GM12872 (cell line): ENCODE measurements at regions not wholly inside any gene's neighbourhood (a gene's known extent, or its start where the extent isn't known, plus 50 kb on each side); places are given as distances from the start of the nearest gene placed in this dataset.

Experiments used
- TF ChIP-seq, protein P1 (sequence below): IDR thresholded peaks from 3 replicates; pipeline ENCODE4 v1.5.1; 2011; ENCODE audit warnings: low read depth, mild to moderate bottlenecking, low read length, moderate library complexity; ENCODE audit not compliant: insufficient read depth

DNA sequence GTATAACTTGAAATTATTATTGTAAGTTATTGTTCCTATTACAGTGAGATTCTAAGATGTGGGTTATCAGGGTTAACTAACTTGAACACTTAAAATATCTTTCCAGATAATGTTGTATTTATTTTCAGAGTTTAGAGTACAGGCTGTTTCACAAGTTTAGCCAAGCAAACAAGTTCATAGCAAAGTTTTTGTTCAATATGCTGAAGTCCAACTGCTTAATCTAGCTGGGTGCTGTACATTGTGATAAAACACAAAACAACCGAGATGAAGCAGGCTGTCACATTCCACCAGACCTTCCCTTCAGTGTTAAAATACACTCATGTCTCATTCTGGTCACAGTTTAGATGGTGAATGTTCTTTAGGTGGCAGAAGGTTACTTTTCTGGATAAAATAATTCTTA lies 148.0 kb upstream of the PCDH20 start:
- TF ChIP-seq, protein P1, sequence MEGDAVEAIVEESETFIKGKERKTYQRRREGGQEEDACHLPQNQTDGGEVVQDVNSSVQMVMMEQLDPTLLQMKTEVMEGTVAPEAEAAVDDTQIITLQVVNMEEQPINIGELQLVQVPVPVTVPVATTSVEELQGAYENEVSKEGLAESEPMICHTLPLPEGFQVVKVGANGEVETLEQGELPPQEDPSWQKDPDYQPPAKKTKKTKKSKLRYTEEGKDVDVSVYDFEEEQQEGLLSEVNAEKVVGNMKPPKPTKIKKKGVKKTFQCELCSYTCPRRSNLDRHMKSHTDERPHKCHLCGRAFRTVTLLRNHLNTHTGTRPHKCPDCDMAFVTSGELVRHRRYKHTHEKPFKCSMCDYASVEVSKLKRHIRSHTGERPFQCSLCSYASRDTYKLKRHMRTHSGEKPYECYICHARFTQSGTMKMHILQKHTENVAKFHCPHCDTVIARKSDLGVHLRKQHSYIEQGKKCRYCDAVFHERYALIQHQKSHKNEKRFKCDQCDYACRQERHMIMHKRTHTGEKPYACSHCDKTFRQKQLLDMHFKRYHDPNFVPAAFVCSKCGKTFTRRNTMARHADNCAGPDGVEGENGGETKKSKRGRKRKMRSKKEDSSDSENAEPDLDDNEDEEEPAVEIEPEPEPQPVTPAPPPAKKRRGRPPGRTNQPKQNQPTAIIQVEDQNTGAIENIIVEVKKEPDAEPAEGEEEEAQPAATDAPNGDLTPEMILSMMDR = no peak

DNA sequence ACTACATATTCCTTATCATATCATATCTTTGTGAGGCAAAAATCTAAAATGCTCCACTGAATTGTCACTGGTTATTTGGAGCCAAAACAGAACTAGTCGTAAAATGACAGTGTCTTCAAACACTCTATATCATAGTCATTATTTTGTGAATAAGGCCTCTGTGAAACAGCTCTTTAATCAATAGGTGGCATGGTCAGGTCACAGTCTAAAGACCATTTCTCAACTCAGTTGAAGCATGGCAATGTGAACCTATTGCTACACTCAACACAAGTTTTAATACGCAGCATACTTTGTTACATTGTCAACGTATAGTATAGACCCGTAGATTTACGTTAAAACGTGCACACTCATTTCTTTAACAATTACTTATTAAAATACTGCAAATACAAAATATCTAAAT lies 131.3 kb upstream of the PCDH20 start:
- TF ChIP-seq, protein P1 = no peak

DNA sequence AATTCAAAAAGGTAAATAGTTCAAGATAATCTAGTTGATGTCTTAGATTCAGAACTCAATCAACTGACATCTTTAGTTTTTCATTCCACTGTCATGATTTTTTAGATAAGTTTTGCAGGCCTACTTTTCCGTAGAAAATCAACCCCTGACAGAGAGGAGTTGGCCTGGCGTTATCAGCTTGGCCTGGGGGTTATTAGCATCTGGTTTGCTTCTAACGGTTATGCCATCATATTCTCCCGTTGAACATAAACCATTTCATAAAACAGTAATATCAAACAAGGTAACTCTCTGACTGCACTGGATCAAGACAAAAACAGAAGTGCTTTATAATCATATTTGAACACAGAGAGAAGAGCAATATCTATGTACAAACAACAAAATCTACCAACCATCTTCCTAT lies 130.8 kb upstream of the PCDH20 start:
- TF ChIP-seq, protein P1 = no peak

DNA sequence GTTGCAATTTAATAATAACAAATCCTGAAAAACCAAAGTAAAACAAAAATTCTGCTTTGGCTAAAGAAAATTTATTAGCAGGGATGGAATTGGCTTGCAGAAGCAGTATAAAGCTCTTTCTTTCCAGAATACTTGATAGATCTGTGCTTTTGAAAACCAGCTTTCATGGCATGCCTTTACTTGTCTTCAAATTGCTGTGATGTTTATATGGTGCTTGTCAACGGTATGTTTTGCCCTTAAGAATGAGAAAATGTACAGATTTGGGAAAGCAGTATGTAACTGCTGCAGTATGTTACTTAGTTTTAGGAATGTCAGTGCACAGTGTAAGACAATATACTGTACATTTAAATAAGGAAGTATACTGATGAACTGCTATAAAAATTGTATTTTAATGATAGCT lies 120.8 kb upstream of the PCDH20 start:
- TF ChIP-seq, protein P1 = no peak

DNA sequence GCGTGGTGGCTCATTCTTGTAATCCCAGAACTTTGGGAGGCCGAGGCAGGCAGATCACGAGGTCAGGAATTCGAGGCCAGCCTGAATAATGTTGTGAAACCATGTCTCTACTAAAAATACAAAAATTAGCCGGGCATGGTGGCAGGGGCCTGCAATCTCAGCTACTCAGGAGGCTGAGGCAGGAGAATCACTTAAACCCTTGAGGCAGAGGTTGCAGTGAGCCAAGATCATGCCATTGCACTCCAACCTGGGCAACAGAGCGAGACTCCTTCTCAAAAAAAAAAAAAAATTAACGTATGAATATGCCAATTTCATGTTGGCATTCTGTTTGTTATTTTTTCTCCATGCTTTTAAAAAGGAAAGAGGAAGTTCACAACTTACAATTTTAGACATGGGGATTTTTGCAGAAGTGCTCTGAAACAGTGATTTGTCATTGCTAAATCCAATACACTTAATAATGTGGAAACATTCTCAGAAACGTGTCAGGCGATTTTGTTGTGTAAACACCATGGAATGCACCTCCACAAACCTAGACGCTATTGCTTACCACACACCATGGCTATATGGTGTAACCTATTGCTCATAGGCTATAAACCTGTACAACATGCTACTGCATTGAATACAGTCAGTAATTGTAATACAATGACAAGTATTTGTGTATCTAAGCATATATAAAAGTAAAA lies 115.9 kb upstream of the PCDH20 start:
- TF ChIP-seq, protein P1 = no peak

DNA sequence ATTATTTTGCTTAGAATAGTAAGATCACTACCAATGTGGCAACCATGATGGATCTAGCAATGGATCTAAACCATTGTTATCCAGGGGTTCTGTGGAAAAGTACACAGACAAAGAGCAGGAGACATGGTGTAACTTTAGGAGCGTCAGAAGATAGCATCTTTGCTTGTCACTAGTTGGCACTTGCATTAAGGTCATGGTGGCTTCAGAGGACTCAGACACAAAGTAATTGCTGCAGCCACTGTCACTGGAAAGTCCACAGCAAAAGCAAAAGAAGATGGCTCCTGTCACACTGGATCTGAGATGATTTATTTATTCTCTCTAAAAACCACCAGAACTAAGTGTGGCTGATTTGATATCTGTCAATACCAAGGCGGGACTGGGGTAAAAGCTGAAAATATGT lies 93.3 kb upstream of the PCDH20 start:
- TF ChIP-seq, protein P1 = no peak

DNA sequence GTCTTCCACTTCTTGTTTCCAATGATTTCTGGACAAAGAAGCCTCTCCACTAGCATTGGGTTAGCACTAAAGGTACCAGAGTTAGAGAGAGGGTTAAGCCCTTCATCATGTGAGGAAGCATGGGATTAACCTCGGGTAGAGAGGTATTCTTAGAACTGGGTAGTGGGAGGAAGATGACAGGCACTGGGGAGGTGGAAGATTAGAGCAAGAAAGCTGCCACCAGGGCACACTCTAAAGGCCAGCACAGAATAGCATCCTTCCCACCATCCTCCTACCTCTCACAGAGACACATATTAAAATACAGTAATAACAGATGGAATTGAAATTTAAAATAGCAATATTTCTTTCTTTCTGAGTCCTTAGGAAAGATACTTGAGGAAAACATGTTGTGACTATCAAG lies 84.5 kb upstream of the PCDH20 start:
- TF ChIP-seq, protein P1 = no peak
